Testis (tissue), 2 donors: ENCODE measurements at regions not wholly inside any gene's neighbourhood (a gene's known extent, or its start where the extent isn't known, plus 50 kb on each side); places are given as distances from the start of the nearest gene placed in this dataset.

ENCODE experiments used
- CTCF ChIP-seq, 3 experiments: fragments of 450-650 bp in 2 of 3; fragments of 200-600 bp in 1 of 3; sonication (generic) in 1 of 3; IDR thresholded peaks; one replicate each; pipeline ENCODE4 v1.5.1; 2016 to 2019; ENCODE audit warnings: antibody characterized with exemption in 3 of 3, mild to moderate bottlenecking in 2 of 3, moderate library complexity in 1 of 3
- POLR2A ChIP-seq: fragments of 450-650 bp; IDR thresholded peaks from one replicate; pipeline ENCODE4 v1.6.1; 2017; ENCODE audit warnings: antibody characterized with exemption, mild to moderate bottlenecking, moderate library complexity

- TF ChIP-seq CTCF (IDR thresholded peaks at IDR 0.05) (no peak), POLR2A (no peak)
These were observed 536.9 kb downstream of the RAPGEF2 start for GRCh38 chr4:159639671-159640323.
